A673 (cell line): ENCODE measurements at regions not wholly inside any gene's neighbourhood (a gene's known extent, or its start where the extent isn't known, plus 50 kb on each side); places are given as distances from the start of the nearest gene placed in this dataset.
"Not testable (repeated sequence)": the region's sequence is repeated elsewhere in the genome, so short reads cannot be mapped to it uniquely, and the experiment has no call there.

ENCODE experiments used
- BruUV-seq: library from RNA; stranded (reverse); fragments of 400-500 nt; replicated peaks from 2 replicates; lab custom pipeline; 2021; lab: Mats Ljungman, UMichigan
- CTCF ChIA-PET: fragments of 300-600 bp; sonication (Branson Sonifier 250); formaldehyde crosslinking; loops from one replicate; lab custom pipeline; 2022; ENCODE audit warnings: antibody characterized with exemption; lab: Charles Lee
- POLR2A ChIA-PET: fragments of 300-600 bp; sonication (Branson Sonifier 250); formaldehyde crosslinking; loops from one replicate; lab custom pipeline; 2022; ENCODE audit warnings: antibody characterized with exemption; ENCODE audit not compliant: low non-redundant PET; lab: Charles Lee
- DNase-seq: peaks from one replicate; pipeline ENCODE4 v3.0.0-alpha.2; 2015; ENCODE audit warnings: low spot score
- H3K27ac ChIP-seq: fragments of 200-600 bp; sonication (generic); 2 replicates; pipeline ENCODE4 v1.5.1; 2016; ENCODE audit warnings: mixed run types, low read depth, mild to moderate bottlenecking, mixed read lengths, antibody characterized with exemption, low read length; ENCODE audit not compliant: poor library complexity, severe bottlenecking
- H3K27me3 ChIP-seq: fragments of 200-600 bp; sonication (generic); replicated peaks from 2 replicates; pipeline ENCODE4 v1.6.1; 2017; ENCODE audit warnings: mixed run types, low read depth, mild to moderate bottlenecking, mixed read lengths, antibody characterized with exemption, low read length; ENCODE audit not compliant: insufficient read depth, poor library complexity
- H3K36me3 ChIP-seq: fragments of 200-600 bp; sonication (generic); 2 replicates; pipeline ENCODE4 v1.6.1; 2016; ENCODE audit warnings: mixed run types, mild to moderate bottlenecking, mixed read lengths, antibody characterized with exemption, low read length; ENCODE audit not compliant: insufficient read depth, poor library complexity, severe bottlenecking
- H3K4me1 ChIP-seq: fragments of 200-600 bp; sonication (generic); 2 replicates; pipeline ENCODE4 v1.6.1; 2017; ENCODE audit warnings: mixed run types, mild to moderate bottlenecking, mixed read lengths, antibody characterized with exemption, low read length; ENCODE audit not compliant: insufficient read depth, poor library complexity, severe bottlenecking
- H3K4me3 ChIP-seq: fragments of 200-600 bp; sonication (generic); 2 replicates; pipeline ENCODE4 v1.5.1; 2016; ENCODE audit warnings: low read depth, mixed run types, mild to moderate bottlenecking, mixed read lengths, low read length; ENCODE audit not compliant: poor library complexity, severe bottlenecking
- H3K9me3 ChIP-seq: fragments of 200-600 bp; sonication (generic); 2 replicates; pipeline ENCODE4 v1.6.1; 2016; ENCODE audit warnings: mixed run types, low read depth, mild to moderate bottlenecking, mixed read lengths, antibody characterized with exemption, low read length; ENCODE audit not compliant: poor library complexity, severe bottlenecking
- CTCF ChIP-seq: fragments of 300-800, 200-600 bp; sonication (generic); conservative IDR thresholded peaks from 2 replicates; pipeline ENCODE4 v1.5.1; 2017; ENCODE audit warnings: low read depth, mild to moderate bottlenecking, antibody characterized with exemption, low read length, moderate library complexity, mixed read lengths
- EZH2 ChIP-seq: fragments of 200-600 bp; sonication (generic); IDR thresholded peaks from 2 replicates; pipeline ENCODE4 v1.6.1; 2017; ENCODE audit warnings: borderline replicate concordance, low read depth, mild to moderate bottlenecking, mixed read lengths, antibody characterized with exemption, low read length; ENCODE audit not compliant: poor library complexity, severe bottlenecking
- intact Hi-C: fragments of 100-400 bp; cut with micrococcal nuclease; formaldehyde crosslinking; loops from one replicate; pipeline ENCODE4 v1.10.0; 2022; ENCODE audit not compliant: unreplicated experiment

DNA sequence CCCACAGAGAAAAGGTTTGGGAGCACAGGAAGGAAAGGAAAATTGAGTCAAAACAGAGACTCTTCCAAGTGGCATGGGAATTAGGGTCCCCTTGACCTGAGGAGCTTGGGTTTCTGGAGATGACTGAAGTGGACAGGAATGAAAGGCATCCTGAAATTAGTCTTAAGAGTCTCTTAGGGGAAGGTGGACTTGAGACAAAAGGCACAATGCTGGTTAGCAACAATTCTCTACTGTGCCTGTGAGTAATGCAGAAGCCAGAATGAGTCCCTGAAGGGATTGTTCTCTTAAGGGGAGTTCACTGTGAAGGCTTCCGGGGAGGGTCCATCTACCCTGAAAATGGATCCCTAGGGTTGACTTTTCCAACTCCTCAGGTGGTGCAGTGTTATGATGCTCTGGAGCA, 58.4 kb upstream of the FOXE1 start:
- DNase-seq = no peak
- H3K4me1 ChIP-seq = no peaks in the 10 kb centered on the region
- H3K36me3 ChIP-seq = no peaks in the 10 kb centered on the region
- no peak overlapping the region for H3K4me3 ChIP-seq
- ChIA-PET POLR2A (no interaction called here), CTCF (no interaction called here)
- no peak overlapping the region for H3K27ac ChIP-seq
- no TSS peak for BruUV-seq
- H3K27me3 ChIP-seq = peaks cover 25% of the 10 kb centered on the region
- no peaks in the 10 kb centered on the region for H3K9me3 ChIP-seq
- TF ChIP-seq CTCF (no peak), EZH2 (no peak)
- intact Hi-C loops = no loop called here

DNA sequence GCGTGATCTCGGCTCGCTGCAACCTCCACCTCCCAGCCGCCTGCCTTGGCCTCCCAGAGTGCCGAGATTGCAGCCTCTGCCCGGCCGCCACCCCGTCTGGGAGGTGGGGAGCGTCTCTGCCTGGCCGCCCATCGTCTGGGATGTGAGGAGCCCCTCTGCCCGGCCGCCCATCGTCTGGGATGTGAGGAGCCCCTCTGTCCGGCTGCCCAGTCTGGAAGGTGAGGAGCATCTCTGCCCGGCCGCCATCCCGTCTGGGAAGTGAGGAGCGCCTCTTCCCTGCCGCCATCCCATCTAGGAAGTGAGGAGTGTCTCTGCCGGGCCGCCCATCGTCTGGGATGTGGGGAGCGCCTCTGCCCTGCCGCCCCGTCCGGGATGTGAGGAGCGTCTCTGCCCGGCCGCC, 56.9 kb upstream of the FOXE1 start:
- CTCF ChIA-PET, H3K27ac ChIP-seq, H3K4me3 ChIP-seq, BruUV-seq, H3K36me3 ChIP-seq, H3K4me1 ChIP-seq, POLR2A ChIA-PET, intact Hi-C loops, H3K9me3 ChIP-seq, DNase-seq: not testable (repeated sequence)
- peaks cover 20% of the 10 kb centered on the region for H3K27me3 ChIP-seq

DNA sequence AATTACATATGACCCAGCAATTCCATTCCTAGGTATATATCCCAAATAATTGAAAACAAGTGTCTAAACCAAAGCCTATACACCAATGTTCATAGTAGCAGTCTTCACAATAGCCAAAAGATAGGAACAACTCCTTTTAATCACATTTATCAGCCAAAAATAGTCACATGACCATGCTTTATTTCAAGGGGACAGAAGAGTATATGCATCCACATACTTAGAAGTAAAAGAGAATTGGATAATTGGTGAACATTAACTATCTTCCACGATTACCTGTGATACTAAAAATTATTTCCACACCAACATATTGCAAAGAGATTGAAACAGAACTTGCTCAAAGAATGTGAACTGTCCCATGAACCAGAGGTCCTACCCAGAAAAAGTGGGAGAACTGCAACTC, 51.8 kb upstream of the FOXE1 start:
- DNase-seq = no peak
- H3K36me3 ChIP-seq = no peaks in the 10 kb centered on the region
- ChIA-PET CTCF (no interaction called here), POLR2A (no interaction called here)
- no peaks in the 10 kb centered on the region for H3K9me3 ChIP-seq
- H3K4me3 ChIP-seq = no peak overlapping the region
- peaks cover 13% of the 10 kb centered on the region for H3K27me3 ChIP-seq
- intact Hi-C loops = no loop called here
- TF ChIP-seq CTCF = no peak
- no peak for TF ChIP-seq EZH2
- H3K27ac ChIP-seq = no peak overlapping the region
- BruUV-seq = no TSS peak
- H3K4me1 ChIP-seq = no peaks in the 10 kb centered on the region

DNA sequence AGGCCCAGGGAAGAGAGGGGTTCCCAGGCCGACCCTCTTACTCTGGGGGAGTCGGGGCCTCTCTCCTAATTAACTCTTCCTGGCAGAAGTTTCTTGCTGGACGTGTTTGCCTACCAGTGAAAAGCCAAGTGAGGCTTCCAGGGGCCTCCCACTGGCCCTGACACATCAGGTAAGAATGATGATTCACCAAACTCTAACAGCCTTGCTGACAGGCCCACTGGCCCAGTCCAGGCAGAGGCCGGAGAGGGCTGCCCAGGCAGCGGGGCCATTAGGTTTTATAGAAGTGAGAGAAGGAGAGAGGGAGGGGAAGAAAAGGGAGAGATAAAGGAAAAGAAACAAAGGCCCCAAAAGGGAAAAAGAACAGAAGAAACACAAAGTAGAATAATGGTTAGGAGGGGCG, 50.8 kb upstream of the FOXE1 start:
- BruUV-seq = no TSS peak
- no peak for DNase-seq
- no peaks in the 10 kb centered on the region for H3K9me3 ChIP-seq
- intact Hi-C loops = no loop called here
- TF ChIP-seq EZH2 (no peak), CTCF (no peak)
- ChIA-PET CTCF (no interaction called here), POLR2A (no interaction called here)
- H3K4me3 ChIP-seq = no peak overlapping the region
- H3K27me3 ChIP-seq = peaks cover 21% of the 10 kb centered on the region
- H3K27ac ChIP-seq = no peak overlapping the region
- H3K4me1 ChIP-seq = no peaks in the 10 kb centered on the region
- no peaks in the 10 kb centered on the region for H3K36me3 ChIP-seq
